Choroid plexus epithelial cell (primary cell): ENCODE measurements at regions not wholly inside any gene's neighbourhood (a gene's known extent, or its start where the extent isn't known, plus 50 kb on each side); places are given as distances from the start of the nearest gene placed in this dataset.

ENCODE experiments used
- DNase-seq: peaks from one replicate; pipeline ENCODE4 v3.0.0-alpha.2; 2010; ENCODE audit warnings: low read depth
- H3K4me3 ChIP-seq: 2 replicates; pipeline ENCODE4 v1.5.1; 2011; ENCODE audit warnings: low read depth, mild to moderate bottlenecking, control low read depth, low read length, moderate library complexity
- CTCF ChIP-seq: conservative IDR thresholded peaks from 2 replicates; pipeline ENCODE4 v1.5.1; 2011; ENCODE audit warnings: low read depth, mild to moderate bottlenecking, control low read depth, inconsistent platforms, low read length, moderate library complexity

DNA sequence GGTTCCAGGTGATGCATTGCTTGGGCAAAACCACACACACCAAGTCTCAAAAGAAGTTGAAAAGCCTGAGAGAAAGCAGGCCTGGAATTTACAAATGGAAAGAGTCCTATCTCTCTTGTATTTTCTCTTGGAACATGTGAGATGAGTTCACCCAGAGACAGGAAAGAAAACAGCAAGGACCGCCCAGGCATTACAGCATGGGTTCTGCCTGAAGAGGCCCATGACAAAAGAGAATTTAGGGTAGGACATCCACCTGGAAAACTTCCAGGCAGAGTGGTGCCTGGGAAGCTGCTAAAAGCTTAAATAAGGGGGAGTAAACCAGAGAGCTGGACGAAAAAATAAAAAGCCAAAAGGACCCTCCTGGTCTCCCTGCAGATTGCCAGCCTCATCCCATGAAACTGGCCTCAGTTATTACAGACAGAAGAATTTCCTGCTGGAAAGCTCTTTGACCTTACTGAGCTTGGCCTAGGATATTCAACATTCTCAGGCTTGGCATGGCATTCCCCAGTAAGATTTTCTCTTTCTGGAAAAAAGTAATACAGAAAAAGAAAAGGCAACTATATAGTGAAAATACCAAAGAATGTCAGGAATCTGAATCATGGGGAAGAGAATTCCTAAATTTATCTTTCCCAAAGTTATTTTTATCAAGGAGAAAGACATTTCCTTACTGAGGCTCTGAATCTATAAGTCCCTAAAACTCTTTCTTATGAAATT lies 121.3 kb upstream of the NUDT4 start:
- no peak for DNase-seq
- no peak for TF ChIP-seq CTCF
- no peak overlapping the region for H3K4me3 ChIP-seq

DNA sequence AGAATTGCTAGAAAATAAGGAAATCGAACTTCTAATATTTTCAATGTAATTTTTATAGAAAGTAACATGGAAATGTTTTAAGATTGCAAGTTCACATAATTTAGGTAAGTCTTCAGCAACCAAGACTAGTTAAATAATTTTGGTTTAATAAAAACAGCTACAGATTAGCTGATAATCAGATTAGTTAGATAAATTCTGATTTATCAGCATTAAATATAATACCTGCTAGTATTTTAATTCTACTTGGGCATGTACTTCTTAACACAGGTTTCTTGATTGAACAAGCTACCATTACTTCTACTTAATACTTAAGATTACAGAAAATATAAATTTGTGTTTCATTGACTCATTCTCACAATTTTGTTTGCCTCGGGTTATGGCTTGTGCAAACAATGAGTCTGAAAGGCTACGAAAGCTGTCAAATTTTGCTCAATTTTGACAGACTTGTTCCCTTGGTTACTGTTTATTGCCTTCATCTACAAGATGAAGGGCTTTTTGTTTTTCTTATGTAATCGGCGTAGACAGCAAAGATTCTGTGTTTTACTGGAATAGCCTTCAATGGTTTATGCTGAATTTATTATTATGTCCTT lies 116.1 kb upstream of the NUDT4 start:
- no peak overlapping the region for H3K4me3 ChIP-seq
- DNase-seq: no peak
- no peak for TF ChIP-seq CTCF

- TF ChIP-seq CTCF: no peak
- DNase-seq: no peak
- H3K4me3 ChIP-seq: no peak overlapping the region
These were observed 104.7 kb upstream of the NUDT4 start for GRCh38 chr12:93272997-93273396.

DNA sequence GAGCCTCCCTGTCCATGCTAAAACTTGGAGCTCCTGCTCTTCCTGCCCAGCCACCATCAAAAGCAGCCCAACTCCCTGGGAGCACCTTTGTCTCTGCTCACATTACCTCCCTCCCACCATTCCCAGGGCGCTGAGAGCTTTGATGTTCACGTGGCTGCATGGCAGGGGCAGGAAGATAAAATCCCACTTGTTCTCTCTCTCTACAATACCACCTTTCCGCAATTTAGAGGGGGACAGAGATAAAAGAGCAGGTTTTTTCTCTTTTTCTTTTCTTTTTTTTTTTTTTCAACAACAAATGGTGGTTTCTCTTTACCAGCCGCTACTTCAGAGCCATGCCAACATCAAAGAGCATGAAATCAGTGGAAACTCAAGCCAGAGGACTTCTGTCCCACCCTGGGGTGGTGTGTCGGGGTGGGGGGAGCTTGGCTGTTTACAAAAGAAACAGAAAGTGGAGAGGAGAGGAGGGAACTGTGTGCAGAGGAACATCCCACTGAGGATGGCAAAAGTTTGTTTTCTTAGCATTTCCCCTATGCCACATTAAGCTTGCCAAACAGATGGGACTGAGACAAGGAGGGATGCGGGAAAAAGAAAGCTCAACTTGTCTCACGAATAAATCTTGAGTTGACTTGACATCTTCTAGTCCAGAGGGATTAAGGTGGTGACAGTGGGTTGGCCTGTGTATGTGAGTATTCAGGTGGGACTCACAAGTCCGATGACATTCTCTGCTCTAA lies 103.7 kb upstream of the NUDT4 start:
- TF ChIP-seq CTCF: no peak
- no peak for DNase-seq
- H3K4me3 ChIP-seq: no peak overlapping the region

DNA sequence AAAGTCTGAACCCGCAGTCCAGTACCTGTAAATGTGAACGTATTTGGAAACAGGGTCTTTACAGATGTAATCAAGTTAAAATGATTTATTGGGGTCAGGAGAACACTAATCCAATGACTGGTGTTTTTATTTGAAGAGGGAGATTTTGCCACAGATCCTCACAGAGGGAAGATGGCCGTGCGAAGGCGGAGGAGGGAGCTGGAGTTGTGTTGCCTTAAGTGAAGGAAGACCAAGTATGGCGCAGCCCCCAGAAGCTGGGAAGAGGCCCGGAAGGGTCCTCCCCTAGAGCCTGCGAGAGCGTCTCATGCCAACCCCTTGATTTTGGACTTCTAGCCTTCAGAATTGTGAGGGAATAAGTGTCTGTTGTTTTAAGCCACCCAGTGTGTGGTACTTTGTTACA lies 102.8 kb upstream of the NUDT4 start:
- TF ChIP-seq CTCF: no peak
- no peak overlapping the region for H3K4me3 ChIP-seq
- no peak for DNase-seq

DNA sequence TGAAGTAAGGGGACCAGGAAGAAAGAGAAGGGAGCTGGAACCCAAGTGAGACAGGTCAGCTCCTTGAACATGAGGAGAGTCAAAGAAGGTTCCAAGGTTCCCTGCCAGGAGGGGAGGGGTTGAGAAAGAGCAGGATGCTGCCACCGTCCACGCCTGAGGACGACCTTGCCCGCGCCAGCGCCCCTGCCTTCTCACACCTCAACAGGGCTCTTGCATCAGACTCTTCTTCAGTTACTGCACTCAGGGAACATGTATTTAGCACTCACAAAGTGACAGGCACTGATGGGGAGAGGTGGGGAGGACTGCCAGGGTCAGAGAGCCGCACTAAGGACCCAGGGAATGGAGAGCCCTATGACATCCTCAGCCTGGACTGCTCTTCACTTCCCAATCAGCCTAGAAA lies 102.1 kb upstream of the NUDT4 start:
- H3K4me3 ChIP-seq: no peak overlapping the region
- TF ChIP-seq CTCF: no peak
- DNase-seq: no peak
